DMS153 treated with DMSO at 0.1 percent for 48 hours (cell line): ENCODE measurements at regions not wholly inside any gene's neighbourhood (a gene's known extent, or its start where the extent isn't known, plus 50 kb on each side); places are given as distances from the start of the nearest gene placed in this dataset.

Experiments
- DNase-seq: peaks from one replicate; lab custom pipeline; 2025; ENCODE audit not compliant: unreplicated experiment; lab: John Stamatoyannopoulos, UW

GRCh38 chr6:4591218-4591617 is 185.0 kb upstream of the CDYL start:
- DNase-seq: no peak

GRCh38 chr6:4589295-4589694 is 186.9 kb upstream of the CDYL start:
- no peak for DNase-seq

GRCh38 chr6:4588581-4588980 is 187.6 kb upstream of the CDYL start:
- no peak for DNase-seq

- DNase-seq: no peak
Measured at GRCh38 chr6:4588163-4588562, 188.0 kb upstream of the CDYL start.

- no peak for DNase-seq
Measured at GRCh38 chr6:4587171-4587570, 189.0 kb upstream of the CDYL start.

- no peak for DNase-seq
Measured at GRCh38 chr6:4586469-4586859, 189.7 kb upstream of the CDYL start.

GRCh38 chr6:4585682-4586468 is 190.3 kb upstream of the CDYL start:
- DNase-seq: no peak

- no peak for DNase-seq
Measured at GRCh38 chr6:4584801-4585200, 191.4 kb upstream of the CDYL start.

- no peak for DNase-seq
Measured at GRCh38 chr6:4582506-4583417, 193.4 kb upstream of the CDYL start.

GRCh38 chr6:4581468-4582385 is 194.5 kb upstream of the CDYL start:
- no peak for DNase-seq

GRCh38 chr6:4580361-4580760 is 195.8 kb upstream of the CDYL start:
- DNase-seq: no peak

- no peak for DNase-seq
Measured at GRCh38 chr6:4577406-4577805, 198.8 kb upstream of the CDYL start.

- no peak for DNase-seq
Measured at GRCh38 chr6:4575714-4576113, 200.5 kb upstream of the CDYL start.

- DNase-seq: no peak
Measured at GRCh38 chr6:4574007-4574406, 202.2 kb upstream of the CDYL start.

- DNase-seq: no peak
Measured at GRCh38 chr6:4571011-4571410, 205.2 kb upstream of the CDYL start.

- DNase-seq: no peak
Measured at GRCh38 chr6:4568138-4568537, 208.1 kb upstream of the CDYL start.

GRCh38 chr6:4567141-4567540 is 209.1 kb upstream of the CDYL start:
- no peak for DNase-seq

- DNase-seq: no peak
Measured at GRCh38 chr6:4565301-4566250, 210.6 kb upstream of the CDYL start.

- no peak for DNase-seq
Measured at GRCh38 chr6:4564801-4565271, 211.4 kb upstream of the CDYL start.

GRCh38 chr6:4563877-4564276 is 212.3 kb upstream of the CDYL start:
- DNase-seq: no peak
